HEK293 (cell line): ENCODE measurements at regions not wholly inside any gene's neighbourhood (a gene's known extent, or its start where the extent isn't known, plus 50 kb on each side); places are given as distances from the start of the nearest gene placed in this dataset.

ENCODE experiments used
- CTCF ChIP-seq: fragments of 450-650 bp; formaldehyde crosslinking; IDR thresholded peaks from 2 replicates; pipeline ENCODE4 v1.5.1; 2016; ENCODE audit warnings: missing biosample characterization, missing genetic modification characterization
- KLF8 ChIP-seq: fragments of 450-650 bp; formaldehyde crosslinking; IDR thresholded peaks from 2 replicates; pipeline ENCODE4 v1.5.1; 2016; ENCODE audit warnings: missing biosample characterization, missing genetic modification characterization
- REPIN1 ChIP-seq: fragments of 450-650 bp; formaldehyde crosslinking; IDR thresholded peaks from 2 replicates; pipeline ENCODE4 v1.5.1; 2017; ENCODE audit warnings: missing biosample characterization, missing genetic modification characterization, low read depth
- REST ChIP-seq: fragments of 450-650 bp; formaldehyde crosslinking; IDR thresholded peaks from 2 replicates; pipeline ENCODE4 v1.5.1; 2016; ENCODE audit warnings: missing biosample characterization, missing genetic modification characterization
- YY1 ChIP-seq: fragments of 450-650 bp; formaldehyde crosslinking; IDR thresholded peaks from 2 replicates; pipeline ENCODE4 v1.5.1; 2018; ENCODE audit warnings: missing biosample characterization, missing genetic modification characterization
- ZNF274 ChIP-seq, 2 experiments: fragments of 200-500 bp in 1 of 2; fragments of 450-650 bp in 1 of 2; sonication (Bioruptor generic) in 1 of 2; formaldehyde crosslinking in 1 of 2; IDR thresholded peaks; 2 replicates each; pipeline versions ENCODE4 v1.5.1 to v1.6.1; 2014 to 2016; ENCODE audit warnings: borderline replicate concordance in 1 of 2, inconsistent platforms in 1 of 2, low read length in 1 of 2, missing biosample characterization in 1 of 2, missing genetic modification characterization in 1 of 2
- ZNF335 ChIP-seq: fragments of 450-650 bp; formaldehyde crosslinking; conservative IDR thresholded peaks from 2 replicates; pipeline ENCODE4 v1.5.1; 2016; ENCODE audit warnings: missing biosample characterization, missing genetic modification characterization
- ZNF449 ChIP-seq: fragments of 450-650 bp; formaldehyde crosslinking; IDR thresholded peaks from 2 replicates; pipeline ENCODE4 v1.5.1; 2017; ENCODE audit warnings: missing biosample characterization, mild to moderate bottlenecking, missing genetic modification characterization, moderate library complexity
- ZNF76 ChIP-seq: fragments of 450-650 bp; formaldehyde crosslinking; IDR thresholded peaks from 2 replicates; pipeline ENCODE4; 2016; ENCODE audit warnings: low read depth, missing biosample characterization, missing genetic modification characterization, borderline replicate concordance

GRCh38 chr20:48202334-48203113 lies 417.2 kb upstream of the SULF2 start:
- TF ChIP-seq ZNF274 (IDR thresholded peaks at IDR 0.05; ENCODE audit: low read length) (no peak), ZNF274 (tag by site-specific recombination; IDR thresholded peaks at IDR 0.05; ENCODE audit: borderline replicate concordance) (no peak), ZNF449 (tag by site-specific recombination) (no peak), YY1 (tag by site-specific recombination) (no peak), ZNF76 (no peak), REST (tag by site-specific recombination) (no peak), REPIN1 (tag by site-specific recombination) (no peak), CTCF (tag by site-specific recombination) (no peak), KLF8 (tag by site-specific recombination) (no peak), ZNF335 (tag by site-specific recombination) (no peak)
